ENCODE measurements at regions not wholly inside any gene's neighbourhood (a gene's known extent, or its start where the extent isn't known, plus 50 kb on each side); places are given as distances from the start of the nearest gene placed in this dataset.
A peak's percentile ranks its signal among the peaks of the same experiment; 100 is the strongest.

GRCh38 chr4:108535757-108536156 lies 84.6 kb upstream of the RPL34 start:
- Mint-ChIP-seq H3K4me1 (ENCODE audit: low read depth in 2 of 2) (peaks cover 27 to 30% of the 10 kb centered on the region in 2 donors), H3K9me3 (peaks cover 5% of the 10 kb centered on the region), H3K36me3 (no peaks in the 10 kb centered on the region), H3K27me3 (peaks cover 9 to 10% of the 10 kb centered on the region in 2 donors), H3K27ac (no peak overlapping the region), H3K4me3 (no peak overlapping the region)
- ATAC-seq (no peak), DNase-seq (ENCODE audit: low spot score) (no peak)

GRCh38 chr4:108533876-108534275 lies 86.5 kb upstream of the RPL34 start:
- Mint-ChIP-seq H3K36me3 (no peaks in the 10 kb centered on the region), H3K27me3 (peaks cover 9 to 10% of the 10 kb centered on the region in 2 donors), H3K27ac (peak overlapping the region in 1 of 2 donors; percentile 28), H3K9me3 (peaks cover 5% of the 10 kb centered on the region), H3K4me3 (no peak overlapping the region), H3K4me1 (ENCODE audit: low read depth in 2 of 2) (peaks cover 34 to 35% of the 10 kb centered on the region in 2 donors)
- ATAC-seq (no peak), DNase-seq (ENCODE audit: low spot score) (no peak)

GRCh38 chr4:108533245-108533844 lies 87.0 kb upstream of the RPL34 start:
- Mint-ChIP-seq H3K9me3 (peaks cover 7% of the 10 kb centered on the region), H3K27ac (peak overlapping the region in 1 of 2 donors; percentile 28), H3K36me3 (no peaks in the 10 kb centered on the region), H3K27me3 (peaks cover 9 to 10% of the 10 kb centered on the region in 2 donors), H3K4me1 (ENCODE audit: low read depth in 2 of 2) (peaks cover 38 to 39% of the 10 kb centered on the region in 2 donors), H3K4me3 (peak overlapping the region; percentile 11)
- DNase-seq (ENCODE audit: low spot score) (no peak), ATAC-seq (no peak)

- ATAC-seq: no peak
- peaks cover 9% of the 10 kb centered on the region for H3K9me3 Mint-ChIP-seq
Measured at GRCh38 chr4:108532738-108533137, 87.6 kb upstream of the RPL34 start.

GRCh38 chr4:108532187-108532586 lies 88.2 kb upstream of the RPL34 start:
- H3K36me3 Mint-ChIP-seq: no peaks in the 10 kb centered on the region
- DNase-seq (ENCODE audit: low spot score) (no peak), ATAC-seq (no peak)
- H3K27ac Mint-ChIP-seq: peak overlapping the region in 1 of 2 donors; percentile 26
- no peak overlapping the region for H3K4me3 Mint-ChIP-seq
- peaks cover 8 to 9% of the 10 kb centered on the region in 2 donors for H3K27me3 Mint-ChIP-seq
- peaks cover 48 to 50% of the 10 kb centered on the region in 2 donors for H3K4me1 Mint-ChIP-seq (ENCODE audit: low read depth in 2 of 2)
- peaks cover 9% of the 10 kb centered on the region for H3K9me3 Mint-ChIP-seq

More at GRCh38 chr4:108532738-108533137, 87.6 kb upstream of the RPL34 start:
- H3K4me1 Mint-ChIP-seq (ENCODE audit: low read depth in 2 of 2): peaks cover 44 to 45% of the 10 kb centered on the region in 2 donors
- H3K36me3 Mint-ChIP-seq: no peaks in the 10 kb centered on the region
- DNase-seq (ENCODE audit: low spot score): no peak
- H3K4me3 Mint-ChIP-seq: peak overlapping the region; percentile 11
- peaks cover 8 to 9% of the 10 kb centered on the region in 2 donors for H3K27me3 Mint-ChIP-seq
- H3K27ac Mint-ChIP-seq: no peak overlapping the region

GRCh38 chr4:108531461-108531860 lies 88.9 kb upstream of the RPL34 start:
- Mint-ChIP-seq H3K27me3 (peaks cover 8% of the 10 kb centered on the region in 2 donors), H3K9me3 (peaks cover 9% of the 10 kb centered on the region), H3K36me3 (no peaks in the 10 kb centered on the region), H3K27ac (peak overlapping the region in 1 of 2 donors; percentile 26), H3K4me3 (peak overlapping the region; percentile 2), H3K4me1 (ENCODE audit: low read depth in 2 of 2) (peaks cover 49 to 52% of the 10 kb centered on the region in 2 donors)
- no peak for ATAC-seq
- DNase-seq (ENCODE audit: low spot score): no peak

- Mint-ChIP-seq H3K27me3 (peaks cover 0 to 3% of the 10 kb centered on the region in 2 donors), H3K27ac (no peak overlapping the region), H3K4me1 (ENCODE audit: low read depth in 2 of 2) (peaks cover 45 to 49% of the 10 kb centered on the region in 2 donors), H3K4me3 (no peak overlapping the region), H3K9me3 (peaks cover 9% of the 10 kb centered on the region), H3K36me3 (peaks cover 6% of the 10 kb centered on the region)
- ATAC-seq: no peak
- DNase-seq (ENCODE audit: low spot score): no peak
Measured at GRCh38 chr4:108529984-108530905, 90.1 kb upstream of the RPL34 start.

GRCh38 chr4:108529102-108529501 lies 91.3 kb upstream of the RPL34 start:
- peaks cover 9% of the 10 kb centered on the region for H3K9me3 Mint-ChIP-seq
- peaks cover 45 to 53% of the 10 kb centered on the region in 2 donors for H3K4me1 Mint-ChIP-seq (ENCODE audit: low read depth in 2 of 2)
- no peak overlapping the region for H3K4me3 Mint-ChIP-seq
- no peak for DNase-seq (ENCODE audit: low spot score)
- H3K27ac Mint-ChIP-seq: no peak overlapping the region
- H3K36me3 Mint-ChIP-seq: peaks cover 13% of the 10 kb centered on the region
- no peak for ATAC-seq
- H3K27me3 Mint-ChIP-seq: peaks cover 0 to 3% of the 10 kb centered on the region in 2 donors

GRCh38 chr4:108527723-108528122 lies 92.7 kb upstream of the RPL34 start:
- peaks cover 37 to 44% of the 10 kb centered on the region in 2 donors for H3K4me1 Mint-ChIP-seq (ENCODE audit: low read depth in 2 of 2)
- no peak for DNase-seq (ENCODE audit: low spot score)
- ATAC-seq: no peak
- H3K4me3 Mint-ChIP-seq: peak overlapping the region; percentile 69
- no peaks in the 10 kb centered on the region for H3K27me3 Mint-ChIP-seq
- H3K27ac Mint-ChIP-seq: peak overlapping the region; percentile 14 to 39
- peaks cover 5% of the 10 kb centered on the region for H3K9me3 Mint-ChIP-seq
- H3K36me3 Mint-ChIP-seq: peaks cover 13% of the 10 kb centered on the region

- peaks cover 4 to 14% of the 10 kb centered on the region in 2 donors for H3K4me1 Mint-ChIP-seq (ENCODE audit: low read depth in 2 of 2)
- no peak for DNase-seq (ENCODE audit: low spot score)
- H3K27ac Mint-ChIP-seq: no peak overlapping the region
- H3K27me3 Mint-ChIP-seq: peaks cover 0 to 10% of the 10 kb centered on the region in 2 donors
- H3K9me3 Mint-ChIP-seq: no peaks in the 10 kb centered on the region
- H3K36me3 Mint-ChIP-seq: peaks cover 8% of the 10 kb centered on the region
- ATAC-seq: no peak
- H3K4me3 Mint-ChIP-seq: no peak overlapping the region
Measured at GRCh38 chr4:108520807-108521206, 99.6 kb upstream of the RPL34 start.

- no peak for DNase-seq (ENCODE audit: low spot score)
- H3K9me3 Mint-ChIP-seq: no peaks in the 10 kb centered on the region
- peaks cover 5% of the 10 kb centered on the region for H3K36me3 Mint-ChIP-seq
- no peak overlapping the region for H3K4me3 Mint-ChIP-seq
- H3K27ac Mint-ChIP-seq: no peak overlapping the region
- H3K27me3 Mint-ChIP-seq: peaks cover 0 to 10% of the 10 kb centered on the region in 2 donors
- H3K4me1 Mint-ChIP-seq (ENCODE audit: low read depth in 2 of 2): peaks cover 4 to 12% of the 10 kb centered on the region in 2 donors
- peak in 1 of 2 donors; percentile 43 for ATAC-seq
Measured at GRCh38 chr4:108519911-108520601, 100.3 kb upstream of the RPL34 start.

GRCh38 chr4:108519208-108519833 lies 101.1 kb upstream of the RPL34 start:
- H3K4me3 Mint-ChIP-seq: no peak overlapping the region
- no peaks in the 10 kb centered on the region for H3K36me3 Mint-ChIP-seq
- no peaks in the 10 kb centered on the region for H3K9me3 Mint-ChIP-seq
- ATAC-seq: no peak
- H3K27ac Mint-ChIP-seq: no peak overlapping the region
- DNase-seq (ENCODE audit: low spot score): no peak
- H3K27me3 Mint-ChIP-seq: peaks cover 0 to 10% of the 10 kb centered on the region in 2 donors
- peaks cover 4 to 10% of the 10 kb centered on the region in 2 donors for H3K4me1 Mint-ChIP-seq (ENCODE audit: low read depth in 2 of 2)

Measured in natural killer cell treated with Interleukin-12 subunit alpha and Interleukin-12 subunit beta and Interleukin-15 and Interleukin-18, amount 100 ng/mL, for 72 hours (primary cell).